ENCODE measurements at regions not wholly inside any gene's neighbourhood (a gene's known extent, or its start where the extent isn't known, plus 50 kb on each side); places are given as distances from the start of the nearest gene placed in this dataset.
A peak's percentile ranks its signal among the peaks of the same experiment; 100 is the strongest.

GRCh38 chr21:15210235-15210678 lies 145.5 kb upstream of the NRIP1 start (continued):
- peak; percentile 66 for TF ChIP-seq UBTF (CRISPR knock-in tag; IDR thresholded peaks at IDR 0.05)
- TF ChIP-seq ZNF468 (CRISPR knock-in tag; IDR thresholded peaks at IDR 0.05) = no peak
- peak; percentile 93 for TF ChIP-seq HDAC1 (CRISPR knock-in tag; IDR thresholded peaks at IDR 0.05)
- peak; percentile 62 for TF ChIP-seq TCF7 (IDR thresholded peaks at IDR 0.05; ENCODE audit: low read depth)
- no peak for TF ChIP-seq RARG (CRISPR knock-in tag; IDR thresholded peaks at IDR 0.05; ENCODE audit: low read depth)
- peak; percentile 25; the same call in 1 of the 2 replicates for TF ChIP-seq ZNF607 (CRISPR knock-in tag; IDR thresholded peaks at IDR 0.05; ENCODE audit: borderline replicate concordance)
- TF ChIP-seq, protein P1, sequence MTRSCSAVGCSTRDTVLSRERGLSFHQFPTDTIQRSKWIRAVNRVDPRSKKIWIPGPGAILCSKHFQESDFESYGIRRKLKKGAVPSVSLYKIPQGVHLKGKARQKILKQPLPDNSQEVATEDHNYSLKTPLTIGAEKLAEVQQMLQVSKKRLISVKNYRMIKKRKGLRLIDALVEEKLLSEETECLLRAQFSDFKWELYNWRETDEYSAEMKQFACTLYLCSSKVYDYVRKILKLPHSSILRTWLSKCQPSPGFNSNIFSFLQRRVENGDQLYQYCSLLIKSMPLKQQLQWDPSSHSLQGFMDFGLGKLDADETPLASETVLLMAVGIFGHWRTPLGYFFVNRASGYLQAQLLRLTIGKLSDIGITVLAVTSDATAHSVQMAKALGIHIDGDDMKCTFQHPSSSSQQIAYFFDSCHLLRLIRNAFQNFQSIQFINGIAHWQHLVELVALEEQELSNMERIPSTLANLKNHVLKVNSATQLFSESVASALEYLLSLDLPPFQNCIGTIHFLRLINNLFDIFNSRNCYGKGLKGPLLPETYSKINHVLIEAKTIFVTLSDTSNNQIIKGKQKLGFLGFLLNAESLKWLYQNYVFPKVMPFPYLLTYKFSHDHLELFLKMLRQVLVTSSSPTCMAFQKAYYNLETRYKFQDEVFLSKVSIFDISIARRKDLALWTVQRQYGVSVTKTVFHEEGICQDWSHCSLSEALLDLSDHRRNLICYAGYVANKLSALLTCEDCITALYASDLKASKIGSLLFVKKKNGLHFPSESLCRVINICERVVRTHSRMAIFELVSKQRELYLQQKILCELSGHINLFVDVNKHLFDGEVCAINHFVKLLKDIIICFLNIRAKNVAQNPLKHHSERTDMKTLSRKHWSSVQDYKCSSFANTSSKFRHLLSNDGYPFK (CRISPR knock-in tag; IDR thresholded peaks at IDR 0.05; ENCODE audit: borderline replicate concordance) = no peak
- no peak for TF ChIP-seq ZNF234 (CRISPR knock-in tag; conservative IDR thresholded peaks at IDR 0.05)
- no peak for TF ChIP-seq U2AF2 (IDR thresholded peaks at IDR 0.05; ENCODE audit: low read depth, low read length)
- peak; percentile 72; the same call in 1 of the 2 replicates for TF ChIP-seq ZBTB43 (CRISPR knock-in tag; conservative IDR thresholded peaks at IDR 0.05)
- peak; percentile 85; the same call in 1 of the 2 replicates for TF ChIP-seq ZNF232 (CRISPR knock-in tag; IDR thresholded peaks at IDR 0.05; ENCODE audit: borderline replicate concordance)
- peak; percentile 89 for TF ChIP-seq ISL2 (CRISPR knock-in tag; IDR thresholded peaks at IDR 0.05)
- TF ChIP-seq ZNF652 (CRISPR knock-in tag; IDR thresholded peaks at IDR 0.05; ENCODE audit: borderline replicate concordance, low read depth) = peak; percentile 62; the same call in 1 of the 2 replicates
- peak; percentile 72 for TF ChIP-seq ETV5 (CRISPR knock-in tag; IDR thresholded peaks at IDR 0.05; ENCODE audit: borderline replicate concordance)
- 0 out of 2 replicates have a peak, but pooled peaks have one; percentile 49 for TF ChIP-seq AHR (CRISPR knock-in tag; IDR thresholded peaks at IDR 0.05)
- TF ChIP-seq ZNF746 (CRISPR knock-in tag; IDR thresholded peaks at IDR 0.05) = peak; percentile 52; the same call in 1 of the 2 replicates
- no peak for TF ChIP-seq BATF2 (CRISPR knock-in tag; IDR thresholded peaks at IDR 0.05)
- peak; percentile 43; the same call in 1 of the 2 replicates for TF ChIP-seq ETV6 (CRISPR knock-in tag; conservative IDR thresholded peaks at IDR 0.05)
- peak; percentile 94 for TF ChIP-seq BCL6 (CRISPR knock-in tag; IDR thresholded peaks at IDR 0.05)
- peak; percentile 93 for TF ChIP-seq HDAC2 (CRISPR knock-in tag; IDR thresholded peaks at IDR 0.05)
- TF ChIP-seq ZNF235 (CRISPR knock-in tag; IDR thresholded peaks at IDR 0.05; ENCODE audit: borderline replicate concordance) = no peak
- TF ChIP-seq NFIB (CRISPR knock-in tag; IDR thresholded peaks at IDR 0.05; ENCODE audit: borderline replicate concordance) = no peak
- TF ChIP-seq ZSCAN21 (CRISPR knock-in tag; IDR thresholded peaks at IDR 0.05; ENCODE audit: borderline replicate concordance) = 0 out of 2 replicates have a peak, but pooled peaks have one; percentile 59
- TF ChIP-seq, protein P2, sequence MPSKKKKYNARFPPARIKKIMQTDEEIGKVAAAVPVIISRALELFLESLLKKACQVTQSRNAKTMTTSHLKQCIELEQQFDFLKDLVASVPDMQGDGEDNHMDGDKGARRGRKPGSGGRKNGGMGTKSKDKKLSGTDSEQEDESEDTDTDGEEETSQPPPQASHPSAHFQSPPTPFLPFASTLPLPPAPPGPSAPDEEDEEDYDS (CRISPR knock-in tag; IDR thresholded peaks at IDR 0.05) = peak; percentile 53; the same call in 1 of the 2 replicates
